A549 (cell line): ENCODE measurements at regions not wholly inside any gene's neighbourhood (a gene's known extent, or its start where the extent isn't known, plus 50 kb on each side); places are given as distances from the start of the nearest gene placed in this dataset.

Source experiments
- POLR2A ChIP-seq: IDR thresholded peaks from 2 replicates; pipeline ENCODE4 v1.6.1; 2012; ENCODE audit warnings: mild to moderate bottlenecking, low read length
- TP53 ChIP-seq: fragments of 250-450 bp; sonication (Bioruptor Pico); IDR thresholded peaks from 2 replicates; pipeline ENCODE4 v1.5.0; 2021; ENCODE audit warnings: mild to moderate bottlenecking, moderate library complexity
- ZFP36 ChIP-seq: fragments of 450-650 bp; IDR thresholded peaks from 2 replicates; pipeline ENCODE4 v1.6.1; 2014; ENCODE audit warnings: borderline replicate concordance; ENCODE audit not compliant: partially characterized antibody
- TF ChIP-seq, protein P1 (sequence below): fragments of 250-450 bp; sonication (Bioruptor Pico); IDR thresholded peaks from 2 replicates; pipeline ENCODE4 v1.5.0; 2021; ENCODE audit warnings: mild to moderate bottlenecking, moderate library complexity, borderline replicate concordance

DNA sequence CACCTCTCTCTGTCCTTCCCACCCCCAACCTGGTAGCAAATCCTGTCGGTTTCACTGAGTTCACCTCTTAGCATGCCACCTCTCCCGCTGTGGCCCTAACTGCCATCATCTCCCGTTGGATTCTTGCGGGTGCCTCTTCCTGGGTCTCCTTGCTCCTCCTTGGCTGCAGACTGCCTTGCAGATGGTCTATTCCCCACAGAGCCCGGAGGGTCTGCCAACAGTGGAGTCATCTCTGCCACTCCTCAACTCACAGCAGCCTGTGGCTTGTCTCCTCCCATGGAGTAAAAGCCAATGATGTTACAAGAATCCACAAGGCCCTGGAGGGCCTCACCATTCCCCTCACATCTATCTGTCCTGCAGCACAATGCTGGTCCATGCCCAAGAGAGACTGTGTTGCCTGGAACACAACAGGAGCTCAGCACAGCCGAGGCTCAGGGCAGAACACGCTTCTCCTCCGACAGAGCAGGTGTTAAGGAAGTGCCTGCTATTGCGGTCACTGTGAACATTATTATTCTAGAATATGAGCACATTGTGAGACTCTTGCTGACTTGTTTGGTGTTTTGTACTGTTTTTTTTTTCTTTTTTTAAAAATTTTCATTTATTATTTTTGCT is 241.8 kb upstream of the SULF2 start:
- TF ChIP-seq, protein P1, sequence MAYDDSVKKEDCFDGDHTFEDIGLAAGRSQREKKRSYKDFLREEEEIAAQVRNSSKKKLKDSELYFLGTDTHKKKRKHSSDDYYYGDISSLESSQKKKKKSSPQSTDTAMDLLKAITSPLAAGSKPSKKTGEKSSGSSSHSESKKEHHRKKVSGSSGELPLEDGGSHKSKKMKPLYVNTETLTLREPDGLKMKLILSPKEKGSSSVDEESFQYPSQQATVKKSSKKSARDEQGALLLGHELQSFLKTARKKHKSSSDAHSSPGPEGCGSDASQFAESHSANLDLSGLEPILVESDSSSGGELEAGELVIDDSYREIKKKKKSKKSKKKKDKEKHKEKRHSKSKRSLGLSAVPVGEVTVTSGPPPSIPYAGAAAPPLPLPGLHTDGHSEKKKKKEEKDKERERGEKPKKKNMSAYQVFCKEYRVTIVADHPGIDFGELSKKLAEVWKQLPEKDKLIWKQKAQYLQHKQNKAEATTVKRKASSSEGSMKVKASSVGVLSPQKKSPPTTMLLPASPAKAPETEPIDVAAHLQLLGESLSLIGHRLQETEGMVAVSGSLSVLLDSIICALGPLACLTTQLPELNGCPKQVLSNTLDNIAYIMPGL (CRISPR knock-in tag), result no peak
- TF ChIP-seq ZFP36, result no peak
- no peak for TF ChIP-seq TP53 (CRISPR knock-in tag)
- TF ChIP-seq POLR2A, result no peak; the same call in 1 of the 2 replicates
